IMR-90 (cell line): ENCODE measurements at regions not wholly inside any gene's neighbourhood (a gene's known extent, or its start where the extent isn't known, plus 50 kb on each side); places are given as distances from the start of the nearest gene placed in this dataset.

ENCODE experiments used
- ATAC-seq: fragments of 200-7000 bp; cut with Tn5 transposase; 2 replicates; pipeline ENCODE4 v1.9.1; 2020; ENCODE audit warnings: low read depth, mild to moderate bottlenecking, moderate library complexity
- BruUV-seq: library from RNA; stranded (reverse); fragments of 400-500 nt; replicated peaks from 2 replicates; lab custom pipeline; 2021; lab: Mats Ljungman, UMichigan
- CTCF ChIA-PET: fragments of 300-600 bp; formaldehyde crosslinking; extraction: SDS; loops from one replicate; lab custom pipeline; 2021; ENCODE audit warnings: antibody characterized with exemption; lab: Yijun Ruan, JAX
- POLR2A ChIA-PET: fragments of 300-600 bp; sonication (Branson Sonifier 250); formaldehyde crosslinking; loops from one replicate; lab custom pipeline; 2022; ENCODE audit warnings: antibody characterized with exemption; ENCODE audit not compliant: unreplicated experiment; lab: Charles Lee
- DNase-seq: peaks from one replicate; pipeline ENCODE4 v3.0.0; 2013
- H2AFZ ChIP-seq: replicated peaks from 2 replicates; pipeline ENCODE3; 2013; ENCODE audit warnings: low read length, mild to moderate bottlenecking; ENCODE audit not compliant: poor library complexity
- H2AK5ac ChIP-seq: 2 replicates; pipeline ENCODE4 v1.6.1; 2013; ENCODE audit warnings: low read depth, low read length, inconsistent platforms
- H2AK9ac ChIP-seq: replicated peaks from 2 replicates; pipeline ENCODE3; 2013; ENCODE audit warnings: mild to moderate bottlenecking, low read depth, low read length, moderate library complexity; ENCODE audit not compliant: poor library complexity
- H2BK120ac ChIP-seq: 2 replicates; pipeline ENCODE4 v1.6.1; 2013; ENCODE audit warnings: low read depth, low read length, inconsistent platforms
- H2BK15ac ChIP-seq: 3 replicates; pipeline ENCODE4 v1.6.1; 2013; ENCODE audit warnings: low read depth, low read length, inconsistent platforms
- H2BK20ac ChIP-seq: 2 replicates; pipeline ENCODE4 v1.6.1; 2013; ENCODE audit warnings: low read depth, mild to moderate bottlenecking, inconsistent platforms, low read length, moderate library complexity
- H2BK5ac ChIP-seq: 2 replicates; pipeline ENCODE4 v1.6.1; 2013; ENCODE audit warnings: mild to moderate bottlenecking, low read depth, low read length, inconsistent platforms; ENCODE audit not compliant: poor library complexity, severe bottlenecking
- H3K14ac ChIP-seq: replicated peaks from 2 replicates; pipeline ENCODE4 v1.6.1; 2013; ENCODE audit warnings: low read depth, low read length, inconsistent platforms
- H3K18ac ChIP-seq: 2 replicates; pipeline ENCODE4 v1.6.1; 2013; ENCODE audit warnings: low read depth, low read length, control low read depth
- H3K23ac ChIP-seq: 2 replicates; pipeline ENCODE4 v1.6.1; 2013; ENCODE audit warnings: low read depth, low read length, inconsistent platforms
- H3K27ac ChIP-seq: 2 replicates; pipeline ENCODE4 v1.5.1; 2013; ENCODE audit warnings: mild to moderate bottlenecking, control low read depth, low read length; ENCODE audit not compliant: insufficient read depth
- H3K27me3 ChIP-seq: 2 replicates; pipeline ENCODE4 v1.6.1; 2013; ENCODE audit warnings: low read length; ENCODE audit not compliant: control insufficient read depth, insufficient read depth
- H3K36me3 ChIP-seq: 2 replicates; pipeline ENCODE4 v1.6.1; 2013; ENCODE audit warnings: low read length, mixed read lengths; ENCODE audit not compliant: control insufficient read depth, insufficient read depth
- H3K4ac ChIP-seq: 2 replicates; pipeline ENCODE4 v1.6.1; 2013; ENCODE audit warnings: low read depth, low read length, inconsistent platforms
- H3K4me1 ChIP-seq: 2 replicates; pipeline ENCODE4 v1.6.1; 2013; ENCODE audit warnings: low read length, mixed read lengths; ENCODE audit not compliant: control insufficient read depth, insufficient read depth
- H3K4me2 ChIP-seq: 2 replicates; pipeline ENCODE4 v1.6.1; 2013; ENCODE audit warnings: low read depth, mild to moderate bottlenecking, control low read depth, low read length, moderate library complexity
- H3K4me3 ChIP-seq: 2 replicates; pipeline ENCODE4 v1.5.1; 2013; ENCODE audit warnings: low read depth, mild to moderate bottlenecking, control low read depth, low read length, moderate library complexity; ENCODE audit not compliant: insufficient read depth
- H3K56ac ChIP-seq: 2 replicates; pipeline ENCODE4 v1.6.1; 2013; ENCODE audit warnings: low read length, inconsistent platforms; ENCODE audit not compliant: insufficient read depth; ENCODE audit errors: extremely low read depth
- H3K79me1 ChIP-seq, 2 experiments: 2 replicates each; pipeline ENCODE4 v1.6.1; 2013; ENCODE audit warnings: low read length in 2 of 2, inconsistent platforms in 1 of 2, low read depth in 1 of 2
- H3K9ac ChIP-seq: 2 replicates; pipeline ENCODE4 v1.6.1; 2013; ENCODE audit warnings: low read depth, low read length, control low read depth
- H3K9me1 ChIP-seq: 2 replicates; pipeline ENCODE4 v1.6.1; 2013; ENCODE audit warnings: low read length, inconsistent platforms; ENCODE audit not compliant: insufficient read depth
- H3K9me3 ChIP-seq: 2 replicates; pipeline ENCODE4 v1.6.1; 2013; ENCODE audit warnings: low read length; ENCODE audit not compliant: control insufficient read depth, insufficient read depth
- H4K20me1 ChIP-seq: 2 replicates; pipeline ENCODE4 v1.6.1; 2013; ENCODE audit warnings: low read length, inconsistent platforms; ENCODE audit not compliant: insufficient read depth
- H4K5ac ChIP-seq: 2 replicates; pipeline ENCODE4 v1.6.1; 2013; ENCODE audit warnings: mild to moderate bottlenecking, low read depth, low read length, control low read depth
- H4K8ac ChIP-seq, 2 experiments: 2 replicates each; pipeline ENCODE4 v1.6.1; 2013; ENCODE audit warnings: low read depth in 2 of 2, low read length in 2 of 2, control low read depth in 1 of 2, inconsistent platforms in 1 of 2
- H4K91ac ChIP-seq: 2 replicates; pipeline ENCODE4 v1.6.1; 2013; ENCODE audit warnings: low read depth, low read length, inconsistent platforms; ENCODE audit not compliant: insufficient read depth
- CHD1 ChIP-seq: IDR thresholded peaks from 2 replicates; pipeline ENCODE4 v1.6.1; 2012; ENCODE audit warnings: low read depth, low read length, improper control_type of control experiment
- CTCF ChIP-seq: conservative IDR thresholded peaks from 2 replicates; pipeline ENCODE4 v1.5.1; 2012; ENCODE audit warnings: mild to moderate bottlenecking, low read depth, low read length, improper control_type of control experiment
- FOS ChIP-seq: fragments of 150-350 bp; IDR thresholded peaks from 2 replicates; pipeline ENCODE4 v1.6.1; 2016; ENCODE audit warnings: low read depth, low read length
- MAFK ChIP-seq: IDR thresholded peaks from 2 replicates; pipeline ENCODE4 v1.6.1; 2012; ENCODE audit warnings: low read depth, low read length, improper control_type of control experiment
- SMC3 ChIP-seq: fragments of 150-350 bp; IDR thresholded peaks from 2 replicates; pipeline ENCODE4 v1.6.1; 2016; ENCODE audit warnings: low read depth, mild to moderate bottlenecking, antibody characterized with exemption, low read length, moderate library complexity
- WGBS, 2 experiments: methylation state at CpG; one replicate each; pipeline versions ENCODE4 v1.1.5 to v1.1.7; 2013; ENCODE audit warnings: missing lambda C conversion rate in 2 of 2; ENCODE audit not compliant: insufficient read length in 1 of 2; ENCODE audit errors: extremely low coverage in 2 of 2; 5-methylcytosine and 5-hydroxymethylcytosine counted together
- dilution Hi-C: fragments of 300-500 bp; cut with HindIII; formaldehyde crosslinking; loops from one replicate; pipeline ENCODE4 v1.14.3; 2018; ENCODE audit warnings: low sequenced_read_pairs; ENCODE audit not compliant: unreplicated experiment
- in situ Hi-C: fragments of 300-500 bp; cut with MboI; formaldehyde crosslinking; loops from 3 replicates; pipeline ENCODE4 v1.14.3; 2019; ENCODE audit warnings: low sequenced_read_pairs, inconsistent platforms, mixed read lengths
- intact Hi-C: fragments of 100-400 bp; cut with micrococcal nuclease; formaldehyde crosslinking; loops from 2 replicates; pipeline ENCODE4 v1.10.0; 2022
- TF ChIP-seq, protein P1 (sequence below): fragments of 150-350 bp; IDR thresholded peaks from 2 replicates; pipeline ENCODE4 v1.6.1; 2016; ENCODE audit warnings: low read depth, mild to moderate bottlenecking, low read length, moderate library complexity, borderline replicate concordance

- Histone ChIP-seq H3K4ac (no peak overlapping the region), H2BK15ac (no peak overlapping the region), H3K56ac (no peak overlapping the region), H3K4me2 (no peak overlapping the region), H2BK20ac (no peak overlapping the region), H3K4me1 (no peaks in the 10 kb centered on the region), H3K27me3 (no peaks in the 10 kb centered on the region), H3K18ac (no peak overlapping the region), H3K9me1 (no peaks in the 10 kb centered on the region; the same call in 1 of the 2 replicates), H2AFZ (no peak overlapping the region), H4K5ac (no peak overlapping the region), H2AK9ac (no peak overlapping the region), H3K23ac (no peak overlapping the region), H4K91ac (no peak overlapping the region), H2AK5ac (no peak overlapping the region), H3K14ac (no peak overlapping the region), H3K9ac (no peak overlapping the region), H4K8ac (no peak overlapping the region), H3K9me3 (no peaks in the 10 kb centered on the region), H2BK120ac (no peak overlapping the region), H4K20me1 (no peaks in the 10 kb centered on the region), H3K36me3 (no peaks in the 10 kb centered on the region), H3K27ac (no peak overlapping the region), H3K79me1 (no peaks in the 10 kb centered on the region), H2BK5ac (no peak overlapping the region), H3K4me3 (no peak overlapping the region)
- in situ Hi-C loops (no loop called here), dilution Hi-C loops (no loop called here), intact Hi-C loops (no loop called here)
- DNase-seq (no peak), ATAC-seq (no peak)
- no TSS peak for BruUV-seq
- ChIA-PET CTCF (no interaction called here), POLR2A (no interaction called here)
- no peak for TF ChIP-seq SMC3
- TF ChIP-seq FOS: no peak
- no peak for TF ChIP-seq CHD1
- TF ChIP-seq, protein P1, sequence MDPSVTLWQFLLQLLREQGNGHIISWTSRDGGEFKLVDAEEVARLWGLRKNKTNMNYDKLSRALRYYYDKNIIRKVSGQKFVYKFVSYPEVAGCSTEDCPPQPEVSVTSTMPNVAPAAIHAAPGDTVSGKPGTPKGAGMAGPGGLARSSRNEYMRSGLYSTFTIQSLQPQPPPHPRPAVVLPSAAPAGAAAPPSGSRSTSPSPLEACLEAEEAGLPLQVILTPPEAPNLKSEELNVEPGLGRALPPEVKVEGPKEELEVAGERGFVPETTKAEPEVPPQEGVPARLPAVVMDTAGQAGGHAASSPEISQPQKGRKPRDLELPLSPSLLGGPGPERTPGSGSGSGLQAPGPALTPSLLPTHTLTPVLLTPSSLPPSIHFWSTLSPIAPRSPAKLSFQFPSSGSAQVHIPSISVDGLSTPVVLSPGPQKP: no peak
- TF ChIP-seq MAFK: no peak
- no peak for TF ChIP-seq CTCF
- no CpG with 5 or more reads among the region's 2 CpGs for WGBS, 2 experiments
Measured at GRCh38 chr6:91864911-91865310, 1278.0 kb upstream of the MAP3K7 start.
